ENCODE measurements at regions not wholly inside any gene's neighbourhood (a gene's known extent, or its start where the extent isn't known, plus 50 kb on each side); places are given as distances from the start of the nearest gene placed in this dataset.

GRCh38 chr12:67451206-67451605 lies 182.0 kb downstream of the CAND1 start:
- TF ChIP-seq, protein P1, sequence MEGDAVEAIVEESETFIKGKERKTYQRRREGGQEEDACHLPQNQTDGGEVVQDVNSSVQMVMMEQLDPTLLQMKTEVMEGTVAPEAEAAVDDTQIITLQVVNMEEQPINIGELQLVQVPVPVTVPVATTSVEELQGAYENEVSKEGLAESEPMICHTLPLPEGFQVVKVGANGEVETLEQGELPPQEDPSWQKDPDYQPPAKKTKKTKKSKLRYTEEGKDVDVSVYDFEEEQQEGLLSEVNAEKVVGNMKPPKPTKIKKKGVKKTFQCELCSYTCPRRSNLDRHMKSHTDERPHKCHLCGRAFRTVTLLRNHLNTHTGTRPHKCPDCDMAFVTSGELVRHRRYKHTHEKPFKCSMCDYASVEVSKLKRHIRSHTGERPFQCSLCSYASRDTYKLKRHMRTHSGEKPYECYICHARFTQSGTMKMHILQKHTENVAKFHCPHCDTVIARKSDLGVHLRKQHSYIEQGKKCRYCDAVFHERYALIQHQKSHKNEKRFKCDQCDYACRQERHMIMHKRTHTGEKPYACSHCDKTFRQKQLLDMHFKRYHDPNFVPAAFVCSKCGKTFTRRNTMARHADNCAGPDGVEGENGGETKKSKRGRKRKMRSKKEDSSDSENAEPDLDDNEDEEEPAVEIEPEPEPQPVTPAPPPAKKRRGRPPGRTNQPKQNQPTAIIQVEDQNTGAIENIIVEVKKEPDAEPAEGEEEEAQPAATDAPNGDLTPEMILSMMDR (optimal IDR thresholded peaks at IDR 0.05 in 1 of 3, IDR thresholded peaks at IDR 0.05 in 1 of 3, conservative IDR thresholded peaks at IDR 0.05 in 1 of 3; ENCODE audit: extremely low read depth in 1 of 3, insufficient read depth in 2 of 3, low read length in 3 of 3) = peak in 1 of 3 experiments; percentile 30
- TF ChIP-seq EZH2 (IDR thresholded peaks at IDR 0.05; ENCODE audit: low read length) = no peak

Data from keratinocyte (primary cell).